SW480 (cell line): ENCODE measurements at regions not wholly inside any gene's neighbourhood (a gene's known extent, or its start where the extent isn't known, plus 50 kb on each side); places are given as distances from the start of the nearest gene placed in this dataset.
"Not testable (repeated sequence)": the region's sequence is repeated elsewhere in the genome, so short reads cannot be mapped to it uniquely, and the experiment has no call there.

Experiments used
- DNase-seq: peaks from one replicate; pipeline ENCODE4 v3.0.0-alpha.2; 2016; ENCODE audit warnings: low spot score

DNA sequence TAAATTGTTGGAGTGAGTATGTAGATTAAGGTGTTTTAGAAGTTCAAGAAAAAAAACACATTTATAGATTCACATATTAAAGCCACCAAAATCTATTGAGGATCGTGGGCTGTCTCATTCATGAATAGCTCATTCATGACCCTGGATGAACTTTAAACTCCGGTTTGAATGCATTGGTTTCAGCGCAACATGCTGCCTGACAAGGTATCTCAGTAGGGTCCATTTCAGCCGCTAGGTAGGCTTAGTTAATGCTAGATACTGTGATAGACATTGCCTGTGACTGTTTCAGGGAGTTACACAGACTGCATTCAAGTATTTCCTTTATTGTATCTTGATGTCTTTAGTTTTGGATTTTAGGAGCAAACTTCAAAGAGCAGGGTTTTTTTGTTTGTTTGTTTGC lies 140.5 kb upstream of the POGK start:
- DNase-seq: no peak

DNA sequence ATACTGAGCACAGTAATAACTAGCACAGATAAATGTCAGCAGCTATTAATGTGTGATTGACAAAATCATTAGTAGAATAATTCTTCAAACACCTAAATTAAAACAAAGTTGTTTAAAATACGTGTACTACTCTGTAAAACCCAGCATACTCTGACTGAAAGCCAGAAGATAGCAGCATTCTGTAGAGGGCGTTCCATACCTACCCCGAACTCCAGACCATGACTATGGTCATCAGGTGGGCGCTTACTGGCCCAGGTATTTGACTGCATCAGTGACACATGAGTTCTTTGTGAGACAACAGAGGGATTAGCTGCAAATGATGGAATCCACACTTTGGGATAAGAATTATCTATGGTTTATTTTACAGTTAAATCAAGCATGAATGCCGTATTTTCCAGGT lies 139.7 kb upstream of the POGK start:
- DNase-seq: no peak

DNA sequence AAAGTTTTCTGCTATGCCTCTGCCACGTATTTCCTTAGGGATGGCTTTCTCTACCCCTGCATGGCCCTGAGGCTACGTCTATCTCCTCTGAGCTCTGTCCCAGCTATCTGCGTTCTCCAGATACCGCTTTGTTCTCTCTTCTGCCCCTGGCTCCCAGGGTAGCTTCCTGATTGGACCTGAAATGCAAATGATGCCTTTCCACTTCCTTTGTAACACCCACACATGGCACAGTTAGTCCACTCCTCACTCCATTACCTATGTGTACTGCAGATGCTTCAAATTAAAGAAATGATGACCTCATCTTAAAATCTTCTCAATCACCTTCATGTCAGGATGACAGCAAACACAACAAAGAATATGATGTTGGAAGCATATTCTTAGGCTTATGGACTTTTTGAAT lies 138.6 kb upstream of the POGK start:
- no peak for DNase-seq

DNA sequence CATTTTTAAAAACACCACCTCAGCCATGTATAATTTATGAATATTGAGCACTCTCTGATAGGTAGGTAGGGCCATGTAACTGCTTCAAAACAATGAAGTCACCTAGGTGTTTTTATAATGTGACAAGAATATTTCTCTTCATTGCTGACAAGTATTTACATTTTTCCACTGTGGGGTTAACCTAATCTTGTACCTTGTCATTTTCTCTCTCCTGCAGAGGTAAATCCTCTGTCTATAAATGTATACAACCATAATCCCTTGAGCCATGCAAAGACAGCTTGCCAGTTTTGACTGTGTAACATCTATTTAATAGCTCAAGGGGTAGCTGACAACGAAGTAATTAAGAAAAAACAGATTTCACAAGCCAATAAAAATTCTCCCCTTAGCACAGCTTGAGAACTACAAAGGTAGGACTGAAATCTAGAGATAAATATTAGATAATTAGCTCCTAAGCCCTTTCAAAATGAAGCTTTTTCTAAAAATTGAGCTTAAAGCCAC lies 137.6 kb upstream of the POGK start:
- no peak for DNase-seq

DNA sequence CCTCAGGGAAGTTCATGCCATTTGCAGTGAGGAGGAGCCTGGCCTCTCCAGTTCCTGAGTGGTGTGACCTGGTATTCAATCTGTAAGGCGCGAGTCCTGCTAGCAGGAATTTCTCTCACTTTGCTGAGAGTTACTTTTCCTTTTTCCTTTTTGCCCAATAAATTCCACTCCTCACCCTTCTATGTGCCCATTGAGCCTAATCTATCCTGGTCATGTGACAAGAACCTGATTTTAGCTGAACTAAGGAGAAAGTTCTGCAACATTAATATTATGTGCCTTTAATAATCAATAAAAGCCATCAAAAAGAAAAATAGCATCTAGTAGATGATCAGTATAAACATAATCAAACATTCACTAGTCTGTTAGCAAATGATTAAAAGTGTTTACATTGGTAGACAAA lies 136.1 kb upstream of the POGK start:
- no peak for DNase-seq

DNA sequence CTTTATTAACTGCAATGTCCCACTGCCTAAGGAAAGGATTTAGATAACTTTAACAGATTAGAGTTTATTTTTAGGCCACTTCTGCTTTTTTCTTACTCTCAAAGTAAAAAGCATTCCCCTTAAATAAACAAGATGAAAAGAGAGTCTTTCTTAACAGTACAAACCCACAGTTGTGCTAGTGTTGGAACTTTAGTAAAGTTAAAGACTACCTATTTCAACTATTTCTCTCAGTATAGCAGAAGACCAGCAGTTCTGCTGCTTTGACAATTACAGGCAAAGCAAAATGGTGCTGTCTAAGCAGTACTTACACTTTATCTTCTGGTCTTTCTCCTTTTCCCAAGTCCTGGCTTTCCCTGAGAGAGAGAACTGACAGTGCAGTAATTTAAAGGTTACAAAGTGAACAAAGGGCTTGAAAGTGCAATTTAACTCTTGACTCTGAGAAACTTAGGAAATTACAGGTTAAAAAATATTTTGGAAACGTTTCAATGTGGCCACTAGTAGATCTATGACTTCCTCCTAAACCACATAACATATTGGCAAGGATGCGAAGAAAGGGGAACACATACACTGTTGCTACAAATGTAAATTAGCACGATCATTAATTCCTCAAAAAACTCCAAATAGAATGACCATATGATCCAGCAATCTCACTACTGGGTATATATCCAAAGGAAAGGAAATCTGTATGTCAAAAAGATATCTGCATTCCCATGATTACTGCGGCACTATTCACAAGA lies 135.4 kb upstream of the POGK start:
- DNase-seq: no peak

DNA sequence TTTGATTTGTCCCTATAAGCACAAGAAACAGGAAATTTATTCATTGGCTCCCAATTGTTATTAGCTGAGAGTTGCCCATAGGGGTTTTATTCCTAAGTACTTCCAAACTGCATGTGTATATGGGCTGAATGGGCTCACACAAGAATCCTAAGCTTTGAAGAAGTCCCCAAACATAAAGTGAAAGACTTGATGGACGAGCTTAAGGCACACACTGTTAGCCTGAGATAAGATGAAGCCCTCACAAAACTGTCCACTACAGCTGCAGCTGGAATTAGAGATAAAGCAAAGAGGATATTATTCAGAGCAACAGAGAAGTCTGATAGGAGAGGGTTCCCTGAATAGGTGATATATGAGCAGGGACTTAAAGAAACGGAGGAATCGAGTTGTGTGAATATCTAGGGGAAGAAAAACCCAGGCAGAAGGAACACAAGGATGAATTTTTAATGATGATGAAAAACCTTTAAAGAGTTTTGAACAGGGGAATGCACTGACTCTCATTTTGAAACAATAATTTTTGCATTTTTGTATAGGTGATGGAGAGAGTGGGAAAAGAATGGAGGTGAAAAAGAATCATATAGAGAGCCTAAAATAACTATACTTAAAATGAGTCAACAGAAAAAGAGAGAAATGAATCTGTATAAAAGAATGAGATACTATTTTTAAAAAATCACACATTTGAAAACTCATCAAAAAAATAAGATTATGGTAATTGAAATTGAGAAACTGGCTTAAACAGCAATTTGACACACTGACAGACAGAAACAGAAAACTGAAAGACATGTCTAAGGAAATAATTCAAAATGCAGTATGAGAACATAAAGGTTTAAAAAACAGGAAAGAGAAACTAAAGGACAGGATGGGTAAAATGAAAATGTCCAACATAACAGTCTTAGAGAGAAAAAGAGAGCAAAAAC lies 133.6 kb upstream of the POGK start:
- no peak for DNase-seq

DNA sequence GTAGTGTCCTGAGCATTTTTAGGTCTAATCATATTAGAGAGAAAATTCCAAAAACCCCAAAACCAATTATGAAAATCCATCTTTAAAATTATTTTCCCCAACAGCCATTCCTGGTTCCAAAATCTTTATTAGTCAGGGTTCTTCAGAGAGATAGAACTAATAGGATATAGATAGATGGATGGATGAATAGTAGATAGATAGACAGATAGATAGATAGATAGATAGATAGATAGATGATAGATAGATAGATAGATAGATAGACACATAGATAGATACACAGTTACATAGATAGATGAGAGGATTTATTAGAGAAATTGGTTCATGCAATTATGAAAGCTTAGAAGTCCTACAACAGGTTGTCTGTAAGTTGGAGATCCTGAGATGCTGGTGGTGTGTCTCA lies 122.7 kb upstream of the POGK start:
- no peak for DNase-seq

DNA sequence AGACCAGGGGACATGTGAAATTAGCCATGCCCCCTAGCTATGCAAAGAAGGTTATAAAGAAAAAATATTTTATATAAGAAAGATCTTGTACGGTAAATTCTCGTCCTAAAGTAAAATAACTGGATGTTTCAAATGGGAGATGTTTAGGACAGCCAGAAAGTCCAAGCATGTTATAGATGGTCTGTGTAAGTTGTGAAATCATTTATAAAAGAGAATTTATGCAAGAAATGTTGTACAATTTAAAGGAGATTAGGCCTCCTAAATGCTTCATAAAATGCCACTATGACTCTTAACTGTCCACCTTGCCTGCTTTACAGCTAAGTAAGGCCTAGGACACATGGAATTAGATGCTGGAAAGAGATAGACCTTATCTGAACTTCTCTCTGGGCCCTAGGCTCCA lies 118.1 kb upstream of the POGK start:
- DNase-seq: no peak

DNA sequence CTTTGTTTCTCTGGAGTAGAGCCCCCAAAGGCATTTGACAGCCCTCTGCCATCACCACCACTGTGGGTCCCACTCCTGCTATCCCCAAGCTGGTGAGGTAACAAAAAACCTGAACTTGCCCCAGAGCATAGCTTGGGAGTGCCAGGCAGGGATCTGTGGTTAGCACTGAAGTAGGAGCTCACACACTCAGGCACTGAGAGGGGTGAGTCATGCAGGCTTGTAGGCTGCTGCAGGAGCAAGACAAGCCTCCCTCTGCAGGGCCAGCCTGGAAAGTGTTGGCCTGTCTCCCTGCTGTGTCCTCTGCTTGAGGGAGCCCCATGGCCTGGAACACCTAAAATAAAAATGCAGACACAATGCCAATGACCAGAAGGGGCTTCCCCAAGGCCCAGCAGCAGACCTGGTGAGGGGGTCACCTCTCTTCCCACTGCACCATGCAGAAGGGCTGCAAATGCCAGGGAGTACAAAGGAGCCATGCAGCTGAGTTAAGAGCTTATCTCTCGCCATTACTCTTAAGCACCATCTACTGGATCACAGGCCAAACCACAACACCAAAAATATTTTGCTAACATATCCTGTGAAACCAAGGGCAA lies 108.9 kb upstream of the POGK start:
- peak; percentile 17 for DNase-seq

DNA sequence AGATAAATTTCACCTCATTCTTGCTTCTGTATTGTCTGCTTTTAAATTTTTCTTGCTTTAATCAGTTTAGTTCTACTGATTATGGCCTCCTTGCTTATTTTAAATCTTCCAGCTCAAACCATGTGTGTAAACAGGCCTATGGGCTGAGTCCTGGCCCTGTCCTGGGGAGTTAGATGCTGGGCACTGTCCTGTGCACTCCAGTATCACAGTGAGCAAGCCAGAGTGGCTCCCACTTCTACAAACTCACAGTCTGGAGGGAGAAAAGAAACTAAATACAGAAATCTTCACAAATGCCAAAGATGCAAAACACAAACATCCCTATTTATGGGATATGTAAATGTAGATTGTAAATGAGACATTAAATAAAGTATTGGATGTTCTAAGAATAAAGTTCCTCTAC lies 101.1 kb upstream of the POGK start:
- DNase-seq: no peak

DNA sequence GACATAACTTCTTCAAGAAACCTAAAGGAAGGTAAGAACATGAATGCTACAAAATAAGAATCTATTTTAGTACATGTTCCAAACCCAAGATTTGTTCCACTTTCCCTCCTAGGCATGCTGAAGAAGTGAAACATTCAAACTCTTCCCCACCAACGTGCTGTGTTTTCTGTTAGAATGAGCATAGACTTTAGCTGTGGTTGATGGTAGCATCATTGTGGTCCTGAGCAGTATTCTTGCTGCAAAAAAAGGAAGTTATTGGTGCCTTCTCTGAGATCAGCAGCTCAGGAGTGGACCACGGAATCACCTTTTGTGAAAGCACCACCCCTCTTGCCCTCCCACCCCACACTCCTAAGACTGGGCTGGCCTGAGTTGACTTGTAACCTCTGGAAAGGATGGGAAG lies 100.4 kb upstream of the POGK start:
- no peak for DNase-seq

DNA sequence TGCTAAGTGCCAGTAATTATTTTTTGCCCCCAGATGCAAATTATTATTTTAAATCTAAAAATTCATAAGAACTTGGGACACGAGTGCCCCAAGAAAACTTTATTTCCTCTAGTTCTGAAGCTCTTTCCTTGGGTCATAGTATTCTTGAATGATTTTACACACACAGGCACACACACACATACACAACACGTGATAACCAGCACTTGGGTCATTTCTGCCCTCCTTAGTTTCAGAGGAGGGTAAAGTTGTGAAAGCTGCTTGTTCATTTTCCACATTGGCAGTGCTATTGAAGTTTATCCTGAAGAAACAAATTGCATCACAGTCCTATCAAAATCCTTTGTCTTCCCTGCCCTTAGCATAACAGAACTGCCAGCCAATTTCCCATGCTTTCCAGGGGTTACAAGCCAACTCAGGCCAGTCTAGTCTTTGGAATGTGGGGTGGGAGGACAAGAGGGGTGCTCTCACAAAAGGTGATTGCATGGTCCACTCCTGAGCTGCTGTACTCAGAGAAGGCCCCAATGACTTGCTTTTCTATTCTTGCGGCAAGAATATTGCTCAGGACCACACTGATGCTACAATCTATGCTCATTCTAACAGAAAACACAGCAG lies 98.5 kb upstream of the POGK start:
- no peak for DNase-seq

DNA sequence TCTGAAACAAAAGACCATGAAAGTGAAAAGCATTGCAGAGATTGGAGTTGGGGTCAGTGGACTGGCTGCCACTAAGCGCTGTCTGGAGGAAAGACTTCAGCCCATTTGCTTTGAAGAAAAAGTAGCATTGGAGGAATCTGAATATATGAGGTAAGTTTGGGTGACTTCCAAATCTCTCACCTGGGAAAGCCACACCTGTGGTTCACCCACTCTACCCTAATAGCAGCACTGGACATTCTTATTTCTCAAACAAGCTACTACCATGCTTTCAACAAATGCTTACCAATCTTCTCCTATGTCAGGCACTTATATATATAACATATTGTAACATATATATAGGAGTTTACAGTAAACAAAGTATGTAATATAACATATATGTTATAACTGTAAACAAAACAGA lies 76.0 kb upstream of the POGK start:
- DNase-seq: no peak

DNA sequence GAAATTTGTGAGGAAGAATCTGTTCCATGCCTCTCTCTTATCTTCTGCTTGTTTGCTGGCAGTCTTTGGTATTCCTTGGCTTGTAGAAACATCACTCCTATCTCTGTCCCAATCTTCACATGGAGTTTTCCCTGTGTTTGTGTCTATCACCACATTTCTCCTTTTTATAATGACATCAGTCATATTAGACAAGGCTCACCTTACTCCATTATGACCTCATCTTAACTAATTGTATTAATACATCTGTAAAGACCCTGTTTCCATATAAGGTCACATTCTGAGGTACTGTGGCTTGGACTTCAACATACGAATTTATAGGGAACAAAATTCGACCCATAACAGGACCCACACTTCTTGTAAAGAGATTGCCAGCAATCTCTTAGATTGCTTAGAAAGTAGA lies 72.3 kb upstream of the POGK start:
- no peak for DNase-seq

DNA sequence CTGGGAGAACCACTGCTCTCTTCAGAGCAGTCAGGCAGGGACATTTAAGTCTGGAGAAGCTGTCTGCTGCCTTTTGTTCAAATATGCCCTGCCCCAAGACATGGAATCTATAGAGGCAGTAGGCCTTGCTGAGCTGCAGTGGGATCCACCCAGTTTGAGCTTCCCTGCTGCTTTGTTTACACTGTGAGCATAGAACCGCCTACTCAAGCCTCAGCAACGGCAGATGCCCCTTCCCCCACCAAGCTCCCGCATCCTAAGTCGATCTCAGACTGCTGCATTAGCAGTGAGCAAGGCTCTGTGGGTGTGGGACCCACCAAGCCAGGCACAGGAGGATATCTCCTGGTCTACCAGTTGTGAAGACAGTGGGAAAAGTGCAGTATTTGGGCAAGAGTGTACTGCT lies 54.6 kb upstream of the POGK start:
- DNase-seq: not testable (repeated sequence)

DNA sequence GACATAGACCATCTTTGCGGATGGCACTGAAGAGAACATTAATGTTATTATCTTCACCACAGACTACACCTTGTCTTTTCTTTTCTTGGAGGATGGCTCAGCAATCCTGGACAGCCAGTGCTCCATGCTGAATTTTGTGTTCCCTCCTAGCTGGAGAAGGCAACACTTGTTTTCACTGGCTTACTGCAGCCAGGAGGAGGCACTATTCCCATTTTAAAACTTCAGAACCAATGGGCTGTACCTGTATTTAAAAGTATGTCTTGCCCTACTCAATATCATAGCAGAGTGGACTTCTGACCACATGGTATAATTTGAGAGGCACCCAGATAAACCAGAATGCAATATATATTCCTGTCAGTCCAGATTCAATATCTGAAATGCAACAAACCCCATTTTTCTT lies 53.3 kb upstream of the POGK start:
- no peak for DNase-seq

DNA sequence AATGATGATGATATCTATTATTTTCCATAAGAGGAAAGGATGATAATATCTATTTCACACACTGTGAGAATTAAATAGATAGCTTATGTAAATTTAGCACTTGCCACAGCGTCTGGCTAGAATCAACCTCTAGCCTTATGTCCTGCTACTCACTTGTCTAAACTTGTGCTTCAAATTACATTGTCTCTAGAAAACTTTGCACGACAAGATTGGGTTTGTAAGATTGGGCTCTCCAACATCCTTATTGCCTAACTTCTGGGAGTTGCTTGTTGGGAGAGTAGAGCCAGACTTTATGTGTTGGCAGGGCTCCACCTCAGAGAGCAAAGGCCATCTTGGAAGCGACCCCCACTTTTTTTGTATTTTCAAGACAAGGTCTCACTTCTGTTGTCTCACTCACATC lies 50.0 kb upstream of the POGK start:
- DNase-seq: no peak
